Gastroesophageal sphincter (tissue), 3 donors: ENCODE measurements at regions not wholly inside any gene's neighbourhood (a gene's known extent, or its start where the extent isn't known, plus 50 kb on each side); places are given as distances from the start of the nearest gene placed in this dataset.

Experiments used
- EP300 ChIP-seq: sonication (generic); formaldehyde crosslinking; IDR thresholded peaks from one replicate; pipeline ENCODE4 v1.6.1; 2017; ENCODE audit warnings: antibody characterized with exemption, mild to moderate bottlenecking
- POLR2AphosphoS5 ChIP-seq: sonication (generic); formaldehyde crosslinking; IDR thresholded peaks from one replicate; pipeline ENCODE4 v1.6.1; 2017; ENCODE audit warnings: antibody characterized with exemption
- TF ChIP-seq, protein P1 (sequence below), 4 experiments: fragments of 200-600 bp in 2 of 4; fragments of 450-650 bp in 2 of 4; sonication (generic) in 1 of 4; IDR thresholded peaks; one replicate each; pipeline ENCODE4 v1.5.1; 2017 to 2019; ENCODE audit warnings: antibody characterized with exemption in 4 of 4, mild to moderate bottlenecking in 2 of 4, moderate library complexity in 2 of 4

DNA sequence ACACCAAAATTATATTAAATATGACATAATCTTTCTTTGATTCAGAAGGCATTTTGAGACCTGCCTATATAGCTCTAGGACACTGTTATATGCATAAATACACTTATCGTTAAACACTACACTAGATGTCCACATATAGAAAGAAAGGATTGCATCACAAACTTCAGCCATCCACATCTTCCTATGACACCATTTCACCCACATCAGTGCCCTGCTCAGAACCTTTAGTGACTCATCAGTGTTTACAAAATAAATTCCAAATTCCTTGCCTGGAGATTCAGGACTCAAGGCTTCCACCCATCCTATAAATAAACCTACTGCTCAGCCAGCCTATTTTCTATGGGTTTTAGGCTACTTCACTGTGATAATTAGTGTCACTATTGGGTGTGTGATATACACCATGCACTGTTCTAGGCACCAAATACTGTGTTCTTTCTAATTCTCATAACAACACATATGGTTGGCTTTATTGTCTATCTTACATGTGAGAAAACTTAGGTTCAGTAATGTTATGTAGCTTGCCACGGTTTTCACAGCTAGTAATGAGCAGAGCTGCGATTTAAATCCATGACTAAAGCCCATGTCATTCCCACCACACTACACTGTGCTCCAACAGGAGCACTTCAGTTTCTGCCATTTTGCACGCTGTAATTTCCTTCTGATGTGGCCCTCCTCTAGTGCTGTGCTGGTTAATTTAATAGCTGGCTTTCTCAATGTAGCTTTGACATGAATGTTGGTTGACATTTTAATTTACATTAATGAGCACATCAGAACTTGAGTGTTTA lies 103.3 kb downstream of the SREK1 start:
- TF ChIP-seq, protein P1, sequence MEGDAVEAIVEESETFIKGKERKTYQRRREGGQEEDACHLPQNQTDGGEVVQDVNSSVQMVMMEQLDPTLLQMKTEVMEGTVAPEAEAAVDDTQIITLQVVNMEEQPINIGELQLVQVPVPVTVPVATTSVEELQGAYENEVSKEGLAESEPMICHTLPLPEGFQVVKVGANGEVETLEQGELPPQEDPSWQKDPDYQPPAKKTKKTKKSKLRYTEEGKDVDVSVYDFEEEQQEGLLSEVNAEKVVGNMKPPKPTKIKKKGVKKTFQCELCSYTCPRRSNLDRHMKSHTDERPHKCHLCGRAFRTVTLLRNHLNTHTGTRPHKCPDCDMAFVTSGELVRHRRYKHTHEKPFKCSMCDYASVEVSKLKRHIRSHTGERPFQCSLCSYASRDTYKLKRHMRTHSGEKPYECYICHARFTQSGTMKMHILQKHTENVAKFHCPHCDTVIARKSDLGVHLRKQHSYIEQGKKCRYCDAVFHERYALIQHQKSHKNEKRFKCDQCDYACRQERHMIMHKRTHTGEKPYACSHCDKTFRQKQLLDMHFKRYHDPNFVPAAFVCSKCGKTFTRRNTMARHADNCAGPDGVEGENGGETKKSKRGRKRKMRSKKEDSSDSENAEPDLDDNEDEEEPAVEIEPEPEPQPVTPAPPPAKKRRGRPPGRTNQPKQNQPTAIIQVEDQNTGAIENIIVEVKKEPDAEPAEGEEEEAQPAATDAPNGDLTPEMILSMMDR (IDR thresholded peaks at IDR 0.05), result no peak
- no peak for TF ChIP-seq POLR2AphosphoS5
- no peak for TF ChIP-seq EP300
